Liver (tissue), 8 donors: ENCODE measurements at regions not wholly inside any gene's neighbourhood (a gene's known extent, or its start where the extent isn't known, plus 50 kb on each side); places are given as distances from the start of the nearest gene placed in this dataset.

Experiments
- DNase-seq: peaks from one replicate; pipeline ENCODE4 v3.0.0-alpha.2; 2017; ENCODE audit warnings: low spot score
- H3K27ac ChIP-seq, 2 donors: one replicate each; pipeline ENCODE4 v1.7.0; 2013; ENCODE audit warnings: inconsistent platforms in 2 of 2, low read length in 2 of 2, control low read depth in 1 of 2, low read depth in 1 of 2, mild to moderate bottlenecking in 1 of 2
- H3K27me3 ChIP-seq, 4 donors: one replicate each; pipeline versions ENCODE4 v1.6.1 to v1.7.0; 2013; ENCODE audit warnings: low read length in 3 of 4, inconsistent platforms in 1 of 4, mild to moderate bottlenecking in 1 of 4, moderate library complexity in 1 of 4; ENCODE audit not compliant: control insufficient read depth in 4 of 4, insufficient read depth in 4 of 4
- H3K36me3 ChIP-seq, 4 donors: one replicate each; pipeline versions ENCODE4 v1.6.1 to v1.7.0; 2013; ENCODE audit warnings: low read length in 3 of 4, mild to moderate bottlenecking in 3 of 4, low read depth in 1 of 4, moderate library complexity in 1 of 4; ENCODE audit not compliant: control insufficient read depth in 4 of 4, insufficient read depth in 3 of 4
- H3K4me1 ChIP-seq, 4 donors: one replicate each; pipeline versions ENCODE4 v1.6.1 to v1.7.0; 2013; ENCODE audit warnings: low read length in 3 of 4, mild to moderate bottlenecking in 3 of 4, moderate library complexity in 1 of 4; ENCODE audit not compliant: control insufficient read depth in 4 of 4, insufficient read depth in 4 of 4
- H3K4me3 ChIP-seq, 3 donors: one replicate each; pipeline versions ENCODE4 v1.6.1 to v1.7.0; 2013; ENCODE audit warnings: low read length in 3 of 3, control low read depth in 1 of 3, low read depth in 1 of 3, mild to moderate bottlenecking in 1 of 3
- H3K9ac ChIP-seq, 2 donors: one replicate each; pipeline ENCODE4 v1.7.0; 2013; ENCODE audit warnings: low read length in 2 of 2, mild to moderate bottlenecking in 2 of 2, moderate library complexity in 2 of 2, control low read depth in 1 of 2, low read depth in 1 of 2
- H3K9me3 ChIP-seq, 4 donors: one replicate each; pipeline versions ENCODE4 v1.6.1 to v1.7.0; 2013; ENCODE audit warnings: low read length in 3 of 4; ENCODE audit not compliant: control insufficient read depth in 4 of 4
- EGR1 ChIP-seq, 2 donors: IDR thresholded peaks; 2 replicates each; pipeline ENCODE4 v1.6.1; 2016 to 2018; ENCODE audit warnings: antibody characterized with exemption in 2 of 2, low read depth in 2 of 2
- FOXA1 ChIP-seq: IDR thresholded peaks from 2 replicates; pipeline ENCODE4 v1.6.1; 2016; ENCODE audit warnings: antibody characterized with exemption
- FOXA2 ChIP-seq: IDR thresholded peaks from 2 replicates; pipeline ENCODE4 v1.6.1; 2016; ENCODE audit warnings: antibody characterized with exemption
- GABPA ChIP-seq, 2 donors: IDR thresholded peaks in 1 of 2; conservative IDR thresholded peaks in 1 of 2; 2 replicates each; pipeline ENCODE4 v1.6.1; 2016; ENCODE audit warnings: antibody characterized with exemption in 2 of 2, mild to moderate bottlenecking in 1 of 2, moderate library complexity in 1 of 2
- HNF4G ChIP-seq: IDR thresholded peaks from 2 replicates; pipeline ENCODE4 v1.6.1; 2016; ENCODE audit warnings: antibody characterized with exemption
- JUND ChIP-seq, 2 donors: IDR thresholded peaks; 2 replicates each; pipeline ENCODE4 v1.6.1; 2016; ENCODE audit warnings: antibody characterized with exemption in 2 of 2
- NR2F2 ChIP-seq: IDR thresholded peaks from 2 replicates; pipeline ENCODE4 v1.6.1; 2016; ENCODE audit warnings: antibody characterized with exemption
- RAD21 ChIP-seq, 2 donors: IDR thresholded peaks; 2 replicates each; pipeline ENCODE4 v1.6.1; 2016; ENCODE audit warnings: antibody characterized with exemption in 2 of 2, mild to moderate bottlenecking in 2 of 2
- SP1 ChIP-seq: IDR thresholded peaks from 2 replicates; pipeline ENCODE4 v1.6.1; 2018; ENCODE audit warnings: antibody characterized with exemption, mild to moderate bottlenecking
- TAF1 ChIP-seq: conservative IDR thresholded peaks from 2 replicates; pipeline ENCODE4 v1.6.1; 2016; ENCODE audit warnings: antibody characterized with exemption, mild to moderate bottlenecking
- YY1 ChIP-seq: IDR thresholded peaks from 2 replicates; pipeline ENCODE4 v1.6.1; 2016; ENCODE audit warnings: antibody characterized with exemption, mild to moderate bottlenecking
- WGBS: extraction: QIAGEN DNeasy Blood & Tissue Kit; methylation state at CpG from one replicate; pipeline ENCODE4 v1.1.7; 2013; 5-methylcytosine and 5-hydroxymethylcytosine counted together
- TF ChIP-seq, protein P1 (sequence below): fragments of 150-350 bp; IDR thresholded peaks from 2 replicates; pipeline ENCODE4 v1.5.1; 2017; ENCODE audit warnings: improper control_type of control experiment, low read depth, low read length; ENCODE audit not compliant: missing input control
- TF ChIP-seq, protein P2 (sequence below): IDR thresholded peaks from 2 replicates; pipeline ENCODE4 v1.6.1; 2016; ENCODE audit warnings: antibody characterized with exemption, mild to moderate bottlenecking
- TF ChIP-seq, protein P3 (sequence below): IDR thresholded peaks from 2 replicates; pipeline ENCODE4 v1.6.1; 2016; ENCODE audit warnings: antibody characterized with exemption
- TF ChIP-seq, protein P4 (sequence below): IDR thresholded peaks from 2 replicates; pipeline ENCODE4 v1.6.1; 2016; ENCODE audit warnings: antibody characterized with exemption
- TF ChIP-seq, protein P5 (sequence below): IDR thresholded peaks from 2 replicates; pipeline ENCODE4 v1.6.1; 2016; ENCODE audit warnings: antibody characterized with exemption
- donor health status: healthy.
- donor health status: healthy.
- donor health status: healthy.
- donor health status: healthy.
- donor health status: healthy.

DNA sequence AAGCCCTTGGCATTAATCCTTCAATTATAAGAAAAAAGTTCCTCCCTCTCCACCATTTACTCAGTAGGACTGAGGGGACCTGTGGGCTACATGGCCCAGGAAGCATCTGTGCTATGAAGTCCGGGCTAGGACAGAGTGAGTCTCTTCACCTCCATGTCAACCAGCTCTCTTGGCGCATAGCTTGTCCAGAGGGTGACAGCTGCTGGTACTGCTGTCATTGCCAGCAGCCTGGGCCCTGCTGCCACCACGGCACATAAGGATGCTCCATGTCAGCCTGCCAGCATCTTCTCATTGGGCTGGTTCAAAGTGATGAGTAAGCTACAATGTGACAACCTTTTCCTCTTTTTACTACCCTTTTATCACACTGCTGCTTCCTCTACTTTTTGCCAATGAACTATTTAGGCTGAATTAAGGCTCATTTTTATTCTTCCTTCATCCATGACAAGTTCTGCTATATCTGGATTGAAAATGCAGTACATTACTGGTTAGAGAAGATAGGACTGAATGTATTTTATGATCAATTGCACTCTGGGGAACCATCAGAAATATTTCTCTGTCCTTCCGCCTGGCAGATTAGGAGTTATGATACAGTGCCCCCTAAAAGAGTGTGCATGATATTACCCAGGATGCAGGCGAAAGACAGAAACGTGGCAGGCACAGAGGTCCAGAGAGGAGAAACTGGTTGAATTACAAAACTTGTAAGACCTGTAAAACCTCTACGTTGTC lies 258.9 kb upstream of the TNP1 start:
- TF ChIP-seq JUND (IDR thresholded peaks at IDR 0.05) (no peak), GABPA (IDR thresholded peaks at IDR 0.05 in 1 of 2, conservative IDR thresholded peaks at IDR 0.05 in 1 of 2) (no peak), NR2F2 (no peak), SP1 (no peak), RAD21 (IDR thresholded peaks at IDR 0.05) (no peak), YY1 (no peak), TAF1 (no peak), FOXA2 (no peak), EGR1 (IDR thresholded peaks at IDR 0.05; ENCODE audit: low read depth in 2 of 2) (no peak), FOXA1 (no peak)
- TF ChIP-seq, protein P1, sequence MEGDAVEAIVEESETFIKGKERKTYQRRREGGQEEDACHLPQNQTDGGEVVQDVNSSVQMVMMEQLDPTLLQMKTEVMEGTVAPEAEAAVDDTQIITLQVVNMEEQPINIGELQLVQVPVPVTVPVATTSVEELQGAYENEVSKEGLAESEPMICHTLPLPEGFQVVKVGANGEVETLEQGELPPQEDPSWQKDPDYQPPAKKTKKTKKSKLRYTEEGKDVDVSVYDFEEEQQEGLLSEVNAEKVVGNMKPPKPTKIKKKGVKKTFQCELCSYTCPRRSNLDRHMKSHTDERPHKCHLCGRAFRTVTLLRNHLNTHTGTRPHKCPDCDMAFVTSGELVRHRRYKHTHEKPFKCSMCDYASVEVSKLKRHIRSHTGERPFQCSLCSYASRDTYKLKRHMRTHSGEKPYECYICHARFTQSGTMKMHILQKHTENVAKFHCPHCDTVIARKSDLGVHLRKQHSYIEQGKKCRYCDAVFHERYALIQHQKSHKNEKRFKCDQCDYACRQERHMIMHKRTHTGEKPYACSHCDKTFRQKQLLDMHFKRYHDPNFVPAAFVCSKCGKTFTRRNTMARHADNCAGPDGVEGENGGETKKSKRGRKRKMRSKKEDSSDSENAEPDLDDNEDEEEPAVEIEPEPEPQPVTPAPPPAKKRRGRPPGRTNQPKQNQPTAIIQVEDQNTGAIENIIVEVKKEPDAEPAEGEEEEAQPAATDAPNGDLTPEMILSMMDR, result no peak
- TF ChIP-seq, protein P2, sequence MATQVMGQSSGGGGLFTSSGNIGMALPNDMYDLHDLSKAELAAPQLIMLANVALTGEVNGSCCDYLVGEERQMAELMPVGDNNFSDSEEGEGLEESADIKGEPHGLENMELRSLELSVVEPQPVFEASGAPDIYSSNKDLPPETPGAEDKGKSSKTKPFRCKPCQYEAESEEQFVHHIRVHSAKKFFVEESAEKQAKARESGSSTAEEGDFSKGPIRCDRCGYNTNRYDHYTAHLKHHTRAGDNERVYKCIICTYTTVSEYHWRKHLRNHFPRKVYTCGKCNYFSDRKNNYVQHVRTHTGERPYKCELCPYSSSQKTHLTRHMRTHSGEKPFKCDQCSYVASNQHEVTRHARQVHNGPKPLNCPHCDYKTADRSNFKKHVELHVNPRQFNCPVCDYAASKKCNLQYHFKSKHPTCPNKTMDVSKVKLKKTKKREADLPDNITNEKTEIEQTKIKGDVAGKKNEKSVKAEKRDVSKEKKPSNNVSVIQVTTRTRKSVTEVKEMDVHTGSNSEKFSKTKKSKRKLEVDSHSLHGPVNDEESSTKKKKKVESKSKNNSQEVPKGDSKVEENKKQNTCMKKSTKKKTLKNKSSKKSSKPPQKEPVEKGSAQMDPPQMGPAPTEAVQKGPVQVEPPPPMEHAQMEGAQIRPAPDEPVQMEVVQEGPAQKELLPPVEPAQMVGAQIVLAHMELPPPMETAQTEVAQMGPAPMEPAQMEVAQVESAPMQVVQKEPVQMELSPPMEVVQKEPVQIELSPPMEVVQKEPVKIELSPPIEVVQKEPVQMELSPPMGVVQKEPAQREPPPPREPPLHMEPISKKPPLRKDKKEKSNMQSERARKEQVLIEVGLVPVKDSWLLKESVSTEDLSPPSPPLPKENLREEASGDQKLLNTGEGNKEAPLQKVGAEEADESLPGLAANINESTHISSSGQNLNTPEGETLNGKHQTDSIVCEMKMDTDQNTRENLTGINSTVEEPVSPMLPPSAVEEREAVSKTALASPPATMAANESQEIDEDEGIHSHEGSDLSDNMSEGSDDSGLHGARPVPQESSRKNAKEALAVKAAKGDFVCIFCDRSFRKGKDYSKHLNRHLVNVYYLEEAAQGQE, result no peak
- Histone ChIP-seq H3K9me3 (no peaks in the 10 kb centered on the region), H3K9ac (no peak overlapping the region), H3K27me3 (no peaks in the 10 kb centered on the region), H3K4me3 (no peak overlapping the region), H3K36me3 (no peaks in the 10 kb centered on the region), H3K4me1 (no peaks in the 10 kb centered on the region), H3K27ac (no peak overlapping the region)
- WGBS, result 80% methylated on average over 7 of the region's 7 CpGs
- no peak for DNase-seq

DNA sequence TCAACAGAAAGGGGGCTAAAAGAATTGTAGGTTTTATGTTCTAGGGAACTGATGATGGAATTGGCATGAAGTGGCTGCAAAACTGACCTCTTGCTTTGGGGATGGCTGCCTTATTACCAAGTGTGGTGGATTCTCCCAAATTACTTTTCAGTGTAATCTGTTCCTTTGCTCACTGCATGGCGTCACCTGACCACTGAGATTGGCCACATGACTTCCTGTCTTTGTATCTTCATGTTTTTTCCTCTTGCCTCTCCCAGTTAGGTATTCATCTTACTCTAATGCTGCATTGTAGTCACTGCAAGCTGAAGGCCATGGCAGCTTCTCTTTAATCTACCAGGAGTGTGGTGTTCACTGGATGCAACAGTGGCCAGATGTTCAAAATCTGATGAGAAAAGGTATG lies 257.7 kb upstream of the TNP1 start:
- no peaks in the 10 kb centered on the region for H3K9me3 ChIP-seq
- H3K4me1 ChIP-seq, result no peaks in the 10 kb centered on the region
- H3K9ac ChIP-seq, result no peak overlapping the region
- no peak overlapping the region for H3K4me3 ChIP-seq
- 71% methylated on average over 1 of the region's 1 CpG for WGBS
- no peaks in the 10 kb centered on the region for H3K36me3 ChIP-seq
- no peak for TF ChIP-seq GABPA (IDR thresholded peaks at IDR 0.05 in 1 of 2, conservative IDR thresholded peaks at IDR 0.05 in 1 of 2)
- TF ChIP-seq TAF1, result no peak
- TF ChIP-seq, protein P3, sequence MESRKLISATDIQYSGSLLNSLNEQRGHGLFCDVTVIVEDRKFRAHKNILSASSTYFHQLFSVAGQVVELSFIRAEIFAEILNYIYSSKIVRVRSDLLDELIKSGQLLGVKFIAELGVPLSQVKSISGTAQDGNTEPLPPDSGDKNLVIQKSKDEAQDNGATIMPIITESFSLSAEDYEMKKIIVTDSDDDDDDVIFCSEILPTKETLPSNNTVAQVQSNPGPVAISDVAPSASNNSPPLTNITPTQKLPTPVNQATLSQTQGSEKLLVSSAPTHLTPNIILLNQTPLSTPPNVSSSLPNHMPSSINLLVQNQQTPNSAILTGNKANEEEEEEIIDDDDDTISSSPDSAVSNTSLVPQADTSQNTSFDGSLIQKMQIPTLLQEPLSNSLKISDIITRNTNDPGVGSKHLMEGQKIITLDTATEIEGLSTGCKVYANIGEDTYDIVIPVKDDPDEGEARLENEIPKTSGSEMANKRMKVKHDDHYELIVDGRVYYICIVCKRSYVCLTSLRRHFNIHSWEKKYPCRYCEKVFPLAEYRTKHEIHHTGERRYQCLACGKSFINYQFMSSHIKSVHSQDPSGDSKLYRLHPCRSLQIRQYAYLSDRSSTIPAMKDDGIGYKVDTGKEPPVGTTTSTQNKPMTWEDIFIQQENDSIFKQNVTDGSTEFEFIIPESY, result no peak
- no peak for TF ChIP-seq HNF4G
- TF ChIP-seq SP1, result no peak
- TF ChIP-seq FOXA2, result no peak
- TF ChIP-seq NR2F2, result no peak
- no peak for TF ChIP-seq YY1
- TF ChIP-seq, protein P4, sequence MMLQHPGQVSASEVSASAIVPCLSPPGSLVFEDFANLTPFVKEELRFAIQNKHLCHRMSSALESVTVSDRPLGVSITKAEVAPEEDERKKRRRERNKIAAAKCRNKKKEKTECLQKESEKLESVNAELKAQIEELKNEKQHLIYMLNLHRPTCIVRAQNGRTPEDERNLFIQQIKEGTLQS, result no peak
- no peak for TF ChIP-seq RAD21 (IDR thresholded peaks at IDR 0.05)
- TF ChIP-seq, protein P5, sequence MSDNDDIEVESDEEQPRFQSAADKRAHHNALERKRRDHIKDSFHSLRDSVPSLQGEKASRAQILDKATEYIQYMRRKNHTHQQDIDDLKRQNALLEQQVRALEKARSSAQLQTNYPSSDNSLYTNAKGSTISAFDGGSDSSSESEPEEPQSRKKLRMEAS, result no peak
- no peak overlapping the region for H3K27ac ChIP-seq
- no peak for DNase-seq
- H3K27me3 ChIP-seq, result no peaks in the 10 kb centered on the region
